T-cell (primary cell): ENCODE measurements at regions not wholly inside any gene's neighbourhood (a gene's known extent, or its start where the extent isn't known, plus 50 kb on each side); places are given as distances from the start of the nearest gene placed in this dataset.
"Not testable (repeated sequence)": the region's sequence is repeated elsewhere in the genome, so short reads cannot be mapped to it uniquely, and the experiment has no call there.

Experiments
- ATAC-seq, 4 experiments: fragments of 200-7000 bp in 3 of 4; fragments of 150-1000 bp in 1 of 4; cut with Tn5 transposase; replicated peaks in 1 of 4; 1 replicate in 3 of 4; 2 replicates in 1 of 4; pipeline ENCODE4 v1.10.0; 2021; ENCODE audit warnings: moderate library complexity in 3 of 4, mild to moderate bottlenecking in 2 of 4, moderate number of reproducible peaks in 1 of 4
- CTCF ChIA-PET, 2 donors: fragments of 300-600 bp; sonication (Branson Sonifier 250); formaldehyde crosslinking; loops; one replicate each; lab custom pipeline; 2022; ENCODE audit warnings: antibody characterized with exemption in 2 of 2; lab: Charles Lee
- POLR2A ChIA-PET, 2 donors: fragments of 300-600 bp; sonication (Branson Sonifier 250); formaldehyde crosslinking; loops; one replicate each; lab custom pipeline; 2022; ENCODE audit warnings: antibody characterized with exemption in 2 of 2; lab: Charles Lee
- DNase-seq, 35 experiments: peaks; one replicate each; pipeline versions ENCODE4 v3.0.0 to v3.0.0-alpha.2; 2013 to 2023
- H3K27ac ChIP-seq: one replicate; pipeline ENCODE4 v1.5.1; 2013; ENCODE audit warnings: low read length
- H3K27me3 ChIP-seq, 2 experiments: replicated peaks in 1 of 2; 1 replicate in 1 of 2; 2 replicates in 1 of 2; pipeline versions ENCODE4 v1.6.1 to v1.7.0; 2013; ENCODE audit warnings: low read length in 1 of 2, mixed read lengths in 1 of 2; ENCODE audit not compliant: control insufficient read depth in 2 of 2, insufficient read depth in 2 of 2; ENCODE audit errors: extremely low read depth in 1 of 2
- H3K36me3 ChIP-seq, 2 donors: 1 replicate in 1 of 2; 2 replicates in 1 of 2; pipeline versions ENCODE4 v1.6.1 to v1.7.0; 2013; ENCODE audit warnings: low read length in 1 of 2; ENCODE audit not compliant: control insufficient read depth in 2 of 2, insufficient read depth in 1 of 2; ENCODE audit errors: extremely low read depth in 1 of 2
- H3K4me1 ChIP-seq, 2 experiments: 1 replicate in 1 of 2; 2 replicates in 1 of 2; pipeline versions ENCODE4 v1.6.1 to v1.7.0; 2013; ENCODE audit warnings: low read length in 2 of 2, mixed read lengths in 1 of 2; ENCODE audit not compliant: insufficient read depth in 2 of 2, control insufficient read depth in 1 of 2; ENCODE audit errors: extremely low read depth in 1 of 2
- H3K4me3 ChIP-seq, 2 donors: 1 replicate in 1 of 2; 2 replicates in 1 of 2; pipeline versions ENCODE4 v1.5.1 to v1.7.0; 2013; ENCODE audit warnings: mild to moderate bottlenecking in 2 of 2, low read length in 1 of 2, moderate library complexity in 1 of 2; ENCODE audit not compliant: control insufficient read depth in 1 of 2; ENCODE audit errors: extremely low read depth in 1 of 2
- H3K9me3 ChIP-seq: 2 replicates; pipeline ENCODE4 v1.7.0; 2013
- H3K27ac Mint-ChIP-seq, 2 donors: one replicate each; pipeline ENCODE4 v1.8.0; 2020 to 2021; ENCODE audit warnings: mild to moderate bottlenecking in 2 of 2, mixed read lengths in 2 of 2
- H3K27me3 Mint-ChIP-seq, 2 donors: one replicate each; pipeline ENCODE4 v1.8.0; 2021 to 2022; ENCODE audit warnings: mixed read lengths in 2 of 2
- H3K36me3 Mint-ChIP-seq: one replicate; pipeline ENCODE4 v1.8.0; 2021; ENCODE audit warnings: mixed read lengths
- H3K4me1 Mint-ChIP-seq, 3 donors: one replicate each; pipeline ENCODE4 v1.8.0; 2020 to 2022; ENCODE audit warnings: mixed read lengths in 3 of 3, mild to moderate bottlenecking in 1 of 3
- H3K4me3 Mint-ChIP-seq, 3 donors: one replicate each; pipeline ENCODE4 v1.8.0; 2020 to 2022; ENCODE audit warnings: mild to moderate bottlenecking in 3 of 3, mixed read lengths in 3 of 3, moderate library complexity in 3 of 3
- H3K9me3 Mint-ChIP-seq, 3 donors: one replicate each; pipeline ENCODE4 v1.8.0; 2020 to 2022; ENCODE audit warnings: mixed read lengths in 3 of 3
- WGBS: methylation state at CpG from one replicate; pipeline ENCODE4 v1.1.5; 2013; ENCODE audit warnings: missing lambda C conversion rate; ENCODE audit not compliant: insufficient coverage; 5-methylcytosine and 5-hydroxymethylcytosine counted together

DNA sequence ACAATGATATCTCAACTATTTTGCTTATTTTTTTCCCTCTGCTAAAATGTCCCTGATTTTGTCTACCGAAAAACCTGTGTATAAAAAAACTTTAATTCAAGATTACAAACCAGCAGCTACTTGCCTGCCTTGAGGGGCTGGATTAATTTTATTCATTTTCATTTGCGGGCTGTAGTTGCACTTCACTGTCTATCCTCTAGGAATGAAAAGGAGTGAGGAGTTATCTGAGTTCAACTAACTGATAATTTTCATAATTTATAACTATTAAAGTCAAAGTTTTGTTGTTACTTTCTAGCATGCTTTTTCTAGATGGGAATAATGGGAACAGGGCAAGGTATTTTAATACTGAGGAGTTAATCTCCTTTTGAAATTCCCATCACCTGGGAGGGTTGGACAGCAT, 50.3 kb upstream of the AGTPBP1 start:
- H3K36me3 Mint-ChIP-seq, H3K4me3 Mint-ChIP-seq, ATAC-seq, CTCF ChIA-PET, H3K9me3 Mint-ChIP-seq, H3K4me1 ChIP-seq, DNase-seq, H3K27me3 Mint-ChIP-seq, H3K36me3 ChIP-seq, H3K9me3 ChIP-seq, H3K4me3 ChIP-seq, H3K27ac ChIP-seq, H3K27me3 ChIP-seq, H3K27ac Mint-ChIP-seq, H3K4me1 Mint-ChIP-seq, POLR2A ChIA-PET: not testable (repeated sequence)
- WGBS: no CpG with 5 or more reads among the region's 2 CpGs

DNA sequence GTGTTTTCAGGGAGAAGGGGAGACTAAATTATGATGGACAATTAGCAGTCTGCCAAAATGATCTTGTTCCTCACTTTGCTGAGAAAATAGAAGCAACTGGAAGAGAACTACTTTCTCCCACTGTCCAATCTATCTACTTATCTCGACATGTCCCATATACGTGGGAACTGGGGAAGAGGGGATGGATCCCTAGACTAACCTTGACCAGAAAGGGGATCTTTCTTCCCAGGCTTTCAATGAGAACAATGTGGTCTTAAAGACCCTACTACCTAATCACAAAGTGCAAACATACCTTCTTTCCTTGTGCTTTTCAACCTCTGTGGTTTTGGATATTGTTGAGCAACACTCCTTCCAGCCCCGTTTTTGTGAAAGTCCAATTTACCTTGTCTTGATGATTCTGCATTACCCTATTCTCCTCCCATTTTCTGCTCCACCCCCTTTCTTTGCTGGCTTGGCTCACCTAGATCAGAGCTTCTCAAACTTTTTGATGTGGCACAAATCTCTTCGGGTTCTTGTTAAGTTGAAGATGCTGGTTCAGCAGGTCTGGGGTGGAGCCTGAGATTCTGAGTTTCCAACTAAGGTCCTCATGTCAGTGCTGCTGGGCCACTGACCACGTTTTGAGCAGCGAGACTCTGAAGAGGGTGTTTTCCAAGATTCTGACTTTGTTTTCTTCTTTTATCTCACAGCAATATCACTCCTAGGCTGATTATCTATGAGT, 61.4 kb upstream of the AGTPBP1 start:
- H3K27ac Mint-ChIP-seq, H3K9me3 Mint-ChIP-seq, H3K36me3 Mint-ChIP-seq, H3K36me3 ChIP-seq, POLR2A ChIA-PET, CTCF ChIA-PET, H3K4me3 Mint-ChIP-seq, H3K27me3 ChIP-seq, H3K4me3 ChIP-seq, H3K9me3 ChIP-seq, H3K27me3 Mint-ChIP-seq: not testable (repeated sequence)
- peak overlapping the region; percentile 81 for H3K27ac ChIP-seq
- 0% methylated on average over 1 of the region's 6 CpGs for WGBS
- peak; percentile 41 to 64 (median 46) for ATAC-seq
- DNase-seq: peak in 34 of 35 experiments; percentile 15 to 77 (median 40)
- peaks cover 10 to 20% (median 15%) of the 10 kb centered on the region in 3 donors for H3K4me1 Mint-ChIP-seq
- peaks cover 9 to 18% of the 10 kb centered on the region in 2 experiments for H3K4me1 ChIP-seq

DNA sequence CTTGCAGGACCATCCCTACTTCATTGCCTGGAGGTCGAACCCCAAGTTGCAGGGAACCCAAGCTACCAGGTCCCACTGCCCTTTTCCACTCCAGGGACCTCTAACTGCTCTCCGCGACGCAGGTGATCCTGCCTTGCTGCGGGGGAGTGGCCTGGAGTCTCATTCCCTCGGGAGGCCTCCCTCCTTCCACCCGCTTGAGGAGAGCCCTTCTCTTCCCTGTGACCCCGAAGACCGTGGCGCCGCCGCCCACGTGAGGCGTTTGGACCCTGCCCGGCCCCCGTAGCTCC, 63.0 kb upstream of the AGTPBP1 start:
- H3K4me3 Mint-ChIP-seq, H3K36me3 ChIP-seq, H3K27me3 Mint-ChIP-seq, DNase-seq, ATAC-seq, H3K27me3 ChIP-seq, H3K9me3 ChIP-seq, H3K27ac Mint-ChIP-seq, H3K9me3 Mint-ChIP-seq, POLR2A ChIA-PET: not testable (repeated sequence)
- H3K4me3 ChIP-seq: peak overlapping the region; percentile 15 to 47
- peak overlapping the region; percentile 81 for H3K27ac ChIP-seq
- CTCF ChIA-PET: interaction anchor here (0.7 to 0.8 kb wide), 2 partner anchors 76 to 107 kb away, joined by 3 to 6 read pairs; no protein-coding TSS in a partner anchor
- 2% methylated on average over 15 of the region's 16 CpGs for whole genome bisulfite sequencing
- H3K4me1 ChIP-seq: peaks cover 9 to 18% of the 10 kb centered on the region in 2 experiments
- Mint-ChIP-seq H3K36me3 (peaks cover 14% of the 10 kb centered on the region), H3K4me1 (peaks cover 19 to 27% (median 19%) of the 10 kb centered on the region in 3 donors)

- POLR2A ChIA-PET: not testable (repeated sequence)
Observed at GRCh38 chr9:85805134-85806005, 63.6 kb upstream of the AGTPBP1 start.

DNA sequence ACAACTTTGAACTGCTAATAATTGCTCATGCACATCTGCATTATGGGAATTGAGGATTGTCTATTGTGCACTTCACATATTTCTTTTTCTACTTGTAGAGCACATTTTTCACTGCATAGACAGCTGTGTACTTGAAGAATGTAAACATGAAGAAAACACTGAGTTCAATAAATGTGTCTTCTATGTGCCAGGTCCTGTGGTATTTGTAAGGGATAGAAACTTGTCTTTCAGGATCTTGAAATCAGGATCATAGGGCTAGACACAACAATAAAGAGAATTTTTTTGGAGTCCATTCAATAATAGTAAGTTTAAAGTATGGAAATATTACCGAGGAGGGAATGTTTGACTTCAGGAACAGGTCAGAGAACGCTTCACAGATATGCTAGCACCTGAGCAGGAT, 66.6 kb upstream of the AGTPBP1 start:
- POLR2A ChIA-PET, H3K4me3 ChIP-seq, H3K36me3 ChIP-seq, H3K9me3 Mint-ChIP-seq, H3K27ac ChIP-seq, ATAC-seq, DNase-seq, H3K9me3 ChIP-seq, H3K27me3 ChIP-seq, CTCF ChIA-PET, H3K4me3 Mint-ChIP-seq, H3K27me3 Mint-ChIP-seq: not testable (repeated sequence)
- H3K4me1 Mint-ChIP-seq: peaks cover 23 to 35% (median 25%) of the 10 kb centered on the region in 3 donors
- WGBS: 95% methylated on average over 2 of the region's 2 CpGs
- peak overlapping the region in 1 of 2 donors; percentile 11 for H3K27ac Mint-ChIP-seq
- peaks cover 7 to 15% of the 10 kb centered on the region in 2 experiments for H3K4me1 ChIP-seq
- peaks cover 19% of the 10 kb centered on the region for H3K36me3 Mint-ChIP-seq

More at GRCh38 chr9:85805134-85806005, 63.6 kb upstream of the AGTPBP1 start:
- Mint-ChIP-seq H3K4me3 (peak overlapping the region; percentile 80 to 86 (median 83)), H3K4me1 (peaks cover 19 to 27% (median 20%) of the 10 kb centered on the region in 3 donors), H3K36me3 (peaks cover 14% of the 10 kb centered on the region), H3K27ac (peak overlapping the region; percentile 71 to 88)
- not testable (repeated sequence) for H3K27me3 ChIP-seq, H3K9me3 ChIP-seq, H3K36me3 ChIP-seq, H3K27me3 Mint-ChIP-seq, H3K9me3 Mint-ChIP-seq
- H3K4me1 ChIP-seq: peaks cover 9 to 18% of the 10 kb centered on the region in 2 experiments
- CTCF ChIA-PET: interaction anchor here (0.7 to 0.8 kb wide), 2 partner anchors 76 to 107 kb away, joined by 3 to 6 read pairs; no protein-coding TSS in a partner anchor
- WGBS: under 1% methylated on average over 75 of the region's 111 CpGs
- peak; percentile 47 to 88 (median 76) for DNase-seq
- H3K27ac ChIP-seq: peak overlapping the region; percentile 81
- ATAC-seq: peak; percentile 80 to 81 (median 80)
- peak overlapping the region; percentile 59 to 64 for H3K4me3 ChIP-seq

GRCh38 chr9:85813388-85813787, 71.6 kb upstream of the AGTPBP1 start:
- POLR2A ChIA-PET: not testable (repeated sequence)

More at GRCh38 chr9:85813388-85813787, 71.6 kb upstream of the AGTPBP1 start:
- H3K9me3 ChIP-seq, H3K27me3 ChIP-seq, H3K9me3 Mint-ChIP-seq, CTCF ChIA-PET, H3K27ac ChIP-seq, H3K27me3 Mint-ChIP-seq, H3K4me3 ChIP-seq, DNase-seq, ATAC-seq, H3K27ac Mint-ChIP-seq, H3K4me3 Mint-ChIP-seq, H3K36me3 ChIP-seq, H3K4me1 ChIP-seq: not testable (repeated sequence)
- H3K36me3 Mint-ChIP-seq: peaks cover 15% of the 10 kb centered on the region
- H3K4me1 Mint-ChIP-seq: peaks cover 5 to 13% (median 13%) of the 10 kb centered on the region in 3 donors
- no CpG with 5 or more reads among the region's 2 CpGs for WGBS
